HepG2 (cell line): ENCODE measurements at regions not wholly inside any gene's neighbourhood (a gene's known extent, or its start where the extent isn't known, plus 50 kb on each side); places are given as distances from the start of the nearest gene placed in this dataset.

ENCODE experiments used
- ATAC-seq: fragments of 200-7000 bp; cut with Tn5 transposase; 3 replicates; pipeline ENCODE4 v1.9.1; 2020; ENCODE audit warnings: mild to moderate bottlenecking, moderate library complexity
- BruUV-seq: library from RNA; stranded (reverse); fragments of 400-500 nt; replicated peaks from 2 replicates; lab custom pipeline; 2021; lab: Mats Ljungman, UMichigan
- CTCF ChIA-PET: fragments of 300-600 bp; formaldehyde crosslinking; extraction: SDS; loops from one replicate; lab custom pipeline; 2021; ENCODE audit warnings: low total read pairs, inconsistent platforms, low intra/inter-chr PET ratio; lab: Yijun Ruan, JAX
- POLR2A ChIA-PET: fragments of 350-600 bp; sonication (Branson Sonifier 250); formaldehyde crosslinking; loops from one replicate; lab custom pipeline; 2020; ENCODE audit warnings: antibody characterized with exemption, inconsistent platforms; lab: Yijun Ruan, JAX
- DNase-seq: peaks from one replicate; pipeline ENCODE4 v3.0.0-alpha.2; 2015; ENCODE audit warnings: low spot score
- FAIRE-seq: peaks from 3 replicates; lab custom pipeline; 2011; peaks lifted over from hg19 to GRCh38; lab: Jason Lieb, UNC
- H2AFZ ChIP-seq: one replicate; pipeline ENCODE4 v1.6.1; 2011; ENCODE audit warnings: low read length, inconsistent platforms
- H3K27ac ChIP-seq: fragments of 300-600 bp; 3 replicates; pipeline ENCODE4 v1.8.0; 2011; ENCODE audit warnings: mixed run types, mild to moderate bottlenecking, mixed read lengths, low read length, inconsistent platforms; ENCODE audit not compliant: insufficient read depth; ENCODE audit errors: extremely low read length
- H3K27me3 ChIP-seq, 2 experiments: fragments of 200-600 bp in 1 of 2; 2 replicates in 1 of 2; 3 replicates in 1 of 2; pipeline versions ENCODE4 v1.6.0 to v1.8.0; 2011; ENCODE audit warnings: low read length in 2 of 2, mild to moderate bottlenecking in 2 of 2, moderate library complexity in 2 of 2, inconsistent platforms in 1 of 2; ENCODE audit not compliant: insufficient read depth in 2 of 2, control insufficient read depth in 1 of 2
- H3K36me3 ChIP-seq, 2 experiments: fragments of 200-600 bp in 1 of 2; replicated peaks in 1 of 2; 2 replicates in 1 of 2; 3 replicates in 1 of 2; pipeline versions ENCODE4 v1.5.1 to v1.8.0; 2011; ENCODE audit warnings: low read length in 2 of 2, inconsistent platforms in 1 of 2; ENCODE audit not compliant: insufficient read depth in 2 of 2, control insufficient read depth in 1 of 2
- H3K4me1 ChIP-seq: 2 replicates; pipeline ENCODE4 v1.5.1; 2012; ENCODE audit warnings: low read length, inconsistent platforms; ENCODE audit not compliant: insufficient read depth
- H3K4me2 ChIP-seq: 2 replicates; pipeline ENCODE4 v1.6.0; 2011; ENCODE audit warnings: low read depth, low read length, inconsistent platforms
- H3K4me3 ChIP-seq, 3 experiments: fragments of 200-600 bp in 1 of 3; sonication (generic), shearing (Covaris generic) in 1 of 3; replicated peaks in 1 of 3; 2 replicates each; pipeline ENCODE4 v1.5.1; 2011 to 2016; ENCODE audit warnings: low read length in 3 of 3, inconsistent platforms in 2 of 3, low read depth in 2 of 3, mild to moderate bottlenecking in 2 of 3, control low read depth in 1 of 3, mixed read lengths in 1 of 3; ENCODE audit not compliant: insufficient read depth in 1 of 3
- H3K79me2 ChIP-seq: one replicate; pipeline ENCODE4 v1.6.1; 2011; ENCODE audit warnings: low read length, inconsistent platforms; ENCODE audit not compliant: insufficient read depth
- H3K9ac ChIP-seq: 2 replicates; pipeline ENCODE4 v1.6.0; 2011; ENCODE audit warnings: mild to moderate bottlenecking, low read depth, low read length, inconsistent platforms; ENCODE audit not compliant: insufficient read depth
- H3K9me3 ChIP-seq: 2 replicates; pipeline ENCODE4 v1.5.1; 2012; ENCODE audit warnings: mild to moderate bottlenecking, low read length
- H4K20me1 ChIP-seq: 2 replicates; pipeline ENCODE4 v1.6.0; 2011; ENCODE audit warnings: inconsistent platforms, mild to moderate bottlenecking, low read length, moderate library complexity; ENCODE audit not compliant: insufficient read depth
- BCL3 ChIP-seq: sonication (generic); formaldehyde crosslinking; IDR thresholded peaks from 2 replicates; pipeline ENCODE4 v1.5.1; 2020; ENCODE audit warnings: mild to moderate bottlenecking, missing genetic modification reagents, moderate library complexity
- CCDC6 ChIP-seq: sonication (generic); formaldehyde crosslinking; IDR thresholded peaks from 2 replicates; pipeline ENCODE4 v1.8.1; 2022; ENCODE audit warnings: mild to moderate bottlenecking, missing genetic modification reagents, moderate library complexity
- CREB3 ChIP-seq: sonication (generic); formaldehyde crosslinking; IDR thresholded peaks from 2 replicates; pipeline ENCODE4 v1.5.0; 2020; ENCODE audit warnings: missing genetic modification reagents
- FOXM1 ChIP-seq: sonication (generic); formaldehyde crosslinking; IDR thresholded peaks from 2 replicates; pipeline ENCODE4 v1.5.0; 2020; ENCODE audit warnings: missing genetic modification reagents
- GATA4 ChIP-seq: sonication (generic); IDR thresholded peaks from 2 replicates; pipeline ENCODE4 v1.6.1; 2016; ENCODE audit warnings: antibody characterized with exemption, low read depth, borderline replicate concordance
- HNRNPUL1 ChIP-seq: fragments of 200-400 bp; formaldehyde crosslinking; IDR thresholded peaks from 2 replicates; pipeline ENCODE4 v1.6.1; 2017; ENCODE audit warnings: low read depth, mild to moderate bottlenecking, low read length, moderate library complexity
- MAZ ChIP-seq, 2 experiments: sonication (generic) in 1 of 2; formaldehyde crosslinking in 1 of 2; IDR thresholded peaks; 2 replicates each; pipeline versions ENCODE4 v1.5.0 to v1.6.1; 2012 to 2020; ENCODE audit warnings: low read depth in 2 of 2, mild to moderate bottlenecking in 2 of 2, borderline replicate concordance in 1 of 2, improper control_type of control experiment in 1 of 2, low read length in 1 of 2, missing genetic modification reagents in 1 of 2, moderate library complexity in 1 of 2
- ZBTB21 ChIP-seq: sonication (generic); formaldehyde crosslinking; IDR thresholded peaks from 2 replicates; pipeline ENCODE4 v1.4.0; 2020; ENCODE audit warnings: missing genetic modification reagents
- ZBTB39 ChIP-seq: sonication (generic); formaldehyde crosslinking; IDR thresholded peaks from 2 replicates; pipeline ENCODE4 v1.5.0; 2020; ENCODE audit warnings: missing genetic modification reagents
- ZNF335 ChIP-seq: sonication (generic); formaldehyde crosslinking; IDR thresholded peaks from 2 replicates; pipeline ENCODE4 v1.4.0; 2020; ENCODE audit warnings: missing genetic modification reagents
- ZNF552 ChIP-seq: sonication (generic); formaldehyde crosslinking; IDR thresholded peaks from 2 replicates; pipeline ENCODE4 v1.9.0; 2022; ENCODE audit warnings: missing genetic modification reagents, mild to moderate bottlenecking, borderline replicate concordance
- ZNF670 ChIP-seq: sonication (generic); formaldehyde crosslinking; IDR thresholded peaks from 2 replicates; pipeline ENCODE4 v1.8.0; 2022; ENCODE audit warnings: mild to moderate bottlenecking, missing genetic modification reagents, borderline replicate concordance
- ZNF891 ChIP-seq: sonication (generic); formaldehyde crosslinking; IDR thresholded peaks from 2 replicates; pipeline ENCODE4 v1.5.0; 2020; ENCODE audit warnings: mild to moderate bottlenecking, missing genetic modification reagents
- ZSCAN29 ChIP-seq: sonication (generic); formaldehyde crosslinking; conservative IDR thresholded peaks from 2 replicates; pipeline ENCODE4 v1.4.0; 2020; ENCODE audit warnings: mild to moderate bottlenecking, missing genetic modification reagents
- ZXDC ChIP-seq: sonication (generic); formaldehyde crosslinking; IDR thresholded peaks from 2 replicates; pipeline ENCODE4 v1.5.0; 2020; ENCODE audit warnings: mild to moderate bottlenecking, missing genetic modification reagents
- WGBS: methylation state at CpG from one replicate; pipeline ENCODE4 v1.1.6; 2017; ENCODE audit warnings: low lambda C conversion rate; 5-methylcytosine and 5-hydroxymethylcytosine counted together
- in situ Hi-C: cut with HindIII; loops from 2 replicates; pipeline ENCODE4 v1.10.0; 2017; ENCODE audit warnings: low pct_unique_long_range_greater_than_20kb; ENCODE audit not compliant: extremely low pct_ligation_motif_present
- intact Hi-C: fragments of 100-400 bp; cut with micrococcal nuclease; formaldehyde crosslinking; loops from one replicate; pipeline ENCODE4 v1.10.0; 2022; ENCODE audit not compliant: unreplicated experiment

- H3K4me2 ChIP-seq, result no peak overlapping the region
- H3K27me3 ChIP-seq, result no peaks in the 10 kb centered on the region
- no peaks in the 10 kb centered on the region for H3K9me3 ChIP-seq
- TF ChIP-seq GATA4 (no peak), CREB3 (CRISPR knock-in tag) (no peak), ZNF335 (CRISPR knock-in tag) (no peak), MAZ (IDR thresholded peaks at IDR 0.05; ENCODE audit: borderline replicate concordance, low read depth, low read length) (no peak), MAZ (CRISPR knock-in tag; IDR thresholded peaks at IDR 0.05; ENCODE audit: low read depth) (no peak), ZNF891 (CRISPR knock-in tag) (no peak), ZBTB39 (CRISPR knock-in tag) (no peak), ZNF552 (no peak), ZSCAN29 (no peak), CCDC6 (CRISPR knock-in tag) (no peak), FOXM1 (CRISPR knock-in tag) (no peak), BCL3 (CRISPR knock-in tag) (no peak), HNRNPUL1 (no peak), ZNF670 (CRISPR knock-in tag) (no peak), ZXDC (no peak), ZBTB21 (CRISPR knock-in tag) (no peak)
- intact Hi-C loops (no loop called here), in situ Hi-C loops (no loop called here)
- no peaks in the 10 kb centered on the region for H3K36me3 ChIP-seq
- H3K79me2 ChIP-seq, result no peaks in the 10 kb centered on the region
- no TSS peak for BruUV-seq
- ChIA-PET POLR2A (no interaction called here), CTCF (no interaction called here)
- H2AFZ ChIP-seq, result no peak overlapping the region
- WGBS, result 47% methylated on average over 6 of the region's 6 CpGs
- no peak overlapping the region for H3K4me3 ChIP-seq
- H3K27ac ChIP-seq, result no peak overlapping the region
- H3K4me1 ChIP-seq, result no peaks in the 10 kb centered on the region
- no peak for DNase-seq
- H4K20me1 ChIP-seq, result no peaks in the 10 kb centered on the region
- ATAC-seq, result no peak
- no peak overlapping the region for H3K9ac ChIP-seq
- no peak for FAIRE-seq
These were observed 153.4 kb downstream of the BRMS1L start for GRCh38 chr14:35979531-35979930.
